GM12865 (cell line): ENCODE measurements at regions not wholly inside any gene's neighbourhood (a gene's known extent, or its start where the extent isn't known, plus 50 kb on each side); places are given as distances from the start of the nearest gene placed in this dataset.

Experiments used
- DNase-seq: peaks from one replicate; pipeline ENCODE4 v3.0.0; 2010; ENCODE audit warnings: low read depth
- H3K4me3 ChIP-seq: 2 replicates; pipeline ENCODE4 v1.5.1; 2011; ENCODE audit warnings: mild to moderate bottlenecking, low read depth, low read length, control low read depth
- CTCF ChIP-seq: IDR thresholded peaks from 2 replicates; pipeline ENCODE4 v1.5.1; 2011; ENCODE audit warnings: low read length, control low read depth, low read depth, inconsistent platforms; ENCODE audit not compliant: insufficient read depth; ENCODE audit errors: missing control alignments

DNA sequence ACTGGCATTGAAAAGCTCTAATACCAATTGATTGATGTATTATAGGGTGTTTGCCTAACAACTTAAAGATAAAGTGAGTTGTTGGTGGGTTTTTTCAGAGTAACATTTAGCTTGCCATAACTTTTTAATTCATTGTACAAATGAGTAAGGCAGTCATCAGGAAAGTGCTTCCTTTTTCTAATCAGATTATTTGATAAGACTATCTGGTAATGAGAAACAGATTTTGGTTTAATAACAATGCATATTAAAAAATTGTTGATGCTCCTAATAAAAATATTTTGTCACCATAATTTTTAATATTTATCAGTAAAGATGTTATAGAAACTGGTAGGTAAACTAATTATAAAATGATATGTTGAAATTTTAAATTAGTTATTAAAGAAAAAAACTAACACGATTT, 51.3 kb downstream of the BLTP1 start:
- H3K4me3 ChIP-seq: no peak overlapping the region
- TF ChIP-seq CTCF: no peak
- no peak for DNase-seq

DNA sequence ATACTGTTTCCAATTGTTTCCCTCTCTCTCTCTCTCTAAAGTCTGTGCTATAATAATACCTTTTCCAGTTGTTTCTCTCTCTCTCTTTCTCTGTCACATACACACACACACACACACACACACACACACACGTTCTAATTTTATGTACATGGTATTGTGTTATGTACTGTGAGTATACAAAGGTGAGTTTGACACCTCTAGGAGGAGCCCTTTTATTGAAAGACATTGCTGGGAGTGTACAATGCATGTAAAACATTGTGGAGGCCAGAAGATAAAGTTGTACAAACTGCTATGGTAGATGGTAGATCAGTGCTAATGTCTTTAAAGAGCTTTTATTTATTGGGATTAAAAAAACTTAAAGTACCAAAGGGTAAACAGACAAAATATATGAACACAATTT, 53.6 kb downstream of the BLTP1 start:
- no peak for TF ChIP-seq CTCF
- H3K4me3 ChIP-seq: no peak overlapping the region
- DNase-seq: no peak

DNA sequence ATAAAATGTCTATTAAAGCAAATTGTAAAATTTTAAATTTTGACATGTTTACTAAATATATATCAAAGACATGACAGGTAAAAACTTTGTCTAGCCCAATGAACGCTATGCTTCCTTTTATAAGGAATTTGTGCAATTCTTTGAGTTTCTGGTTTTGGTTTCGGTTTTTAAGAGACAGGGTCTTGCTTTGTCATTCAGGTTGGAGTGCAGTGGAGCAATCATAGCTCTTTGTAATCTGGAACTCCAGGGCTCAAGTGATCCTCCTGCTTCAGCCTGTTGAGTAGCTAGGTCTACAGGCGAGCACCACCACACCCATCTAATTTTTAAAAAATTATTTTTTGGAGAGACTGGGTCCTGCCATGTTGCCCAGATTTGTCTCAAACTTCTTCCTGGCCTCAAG, 60.7 kb downstream of the BLTP1 start:
- no peak for DNase-seq
- H3K4me3 ChIP-seq: no peak overlapping the region
- TF ChIP-seq CTCF: no peak

GRCh38 chr4:122218762-122219161, 66.6 kb downstream of the BLTP1 start:
- peak; percentile 7 for TF ChIP-seq CTCF
- H3K4me3 ChIP-seq: no peak overlapping the region
- DNase-seq: peak; percentile 6

GRCh38 chr4:122219356-122219755, 67.2 kb downstream of the BLTP1 start:
- H3K4me3 ChIP-seq: no peak overlapping the region
- DNase-seq: no peak
- TF ChIP-seq CTCF: no peak

DNA sequence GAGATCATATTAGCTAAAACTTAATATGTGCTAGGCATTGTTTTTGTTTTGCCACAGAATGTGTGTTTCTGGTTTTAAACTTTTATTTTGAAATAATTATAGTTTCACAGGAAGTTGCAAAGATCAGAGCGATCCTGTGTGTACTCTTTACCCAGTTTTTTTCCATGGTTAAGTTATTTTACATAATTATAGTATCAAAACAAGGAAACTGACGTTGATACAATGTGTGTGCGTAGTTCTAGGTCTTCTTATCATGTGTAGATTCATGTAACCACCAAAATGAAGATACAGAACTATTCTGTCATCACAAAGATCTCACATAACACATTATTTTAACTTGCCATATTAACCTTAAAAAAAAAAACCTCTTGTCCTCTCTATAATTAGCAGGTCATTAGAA, 69.2 kb downstream of the BLTP1 start:
- no peak for DNase-seq

More for the DNA sequence above, 69.2 kb downstream of the BLTP1 start:
- no peak overlapping the region for H3K4me3 ChIP-seq
- no peak for TF ChIP-seq CTCF
